ENCODE measurements at regions not wholly inside any gene's neighbourhood (a gene's known extent, or its start where the extent isn't known, plus 50 kb on each side); places are given as distances from the start of the nearest gene placed in this dataset.

DNA sequence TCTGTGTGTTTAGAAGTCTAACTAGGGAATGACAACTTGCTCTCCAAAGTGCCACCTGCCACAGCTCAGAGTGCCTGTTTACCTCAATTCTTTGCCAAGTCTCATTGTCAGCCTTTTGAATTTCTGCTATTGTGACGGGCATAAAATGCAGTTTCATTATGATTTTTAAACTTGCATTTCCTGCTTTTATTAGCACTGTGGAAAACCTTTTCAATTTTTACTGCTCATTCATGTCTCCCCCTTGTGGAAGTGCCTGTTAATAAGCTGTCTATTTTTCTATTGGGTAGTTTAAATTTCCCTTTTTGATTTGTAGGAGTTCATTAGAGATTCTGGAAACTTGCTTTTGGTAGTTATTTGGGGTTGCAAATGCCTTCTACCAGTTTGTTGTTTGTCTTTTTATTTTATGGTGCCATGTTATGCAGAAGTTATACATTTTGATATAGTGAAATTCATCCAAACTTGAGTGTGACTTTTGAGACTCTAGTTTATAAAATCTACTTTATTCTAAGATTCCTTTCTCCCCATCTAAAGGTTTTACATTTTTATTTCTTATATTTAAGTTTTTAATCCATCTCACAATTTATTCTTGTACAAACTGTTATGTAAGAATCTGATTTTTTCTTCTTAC is 53.9 kb upstream of the FRMD4B start:
- no peak for DNase-seq

- no peak for DNase-seq
Observed at GRCh38 chr3:69438476-69438875, 52.6 kb upstream of the FRMD4B start.

- no peak for DNase-seq
Observed at GRCh38 chr3:69435274-69436265, 49.7 kb upstream of the FRMD4B start.

Data from C1 segment of cervical spinal cord (tissue), 14 donors.